ENCODE measurements at regions not wholly inside any gene's neighbourhood (a gene's known extent, or its start where the extent isn't known, plus 50 kb on each side); places are given as distances from the start of the nearest gene placed in this dataset.
"Not testable (repeated sequence)": the region's sequence is repeated elsewhere in the genome, so short reads cannot be mapped to it uniquely, and the experiment has no call there.

DNA sequence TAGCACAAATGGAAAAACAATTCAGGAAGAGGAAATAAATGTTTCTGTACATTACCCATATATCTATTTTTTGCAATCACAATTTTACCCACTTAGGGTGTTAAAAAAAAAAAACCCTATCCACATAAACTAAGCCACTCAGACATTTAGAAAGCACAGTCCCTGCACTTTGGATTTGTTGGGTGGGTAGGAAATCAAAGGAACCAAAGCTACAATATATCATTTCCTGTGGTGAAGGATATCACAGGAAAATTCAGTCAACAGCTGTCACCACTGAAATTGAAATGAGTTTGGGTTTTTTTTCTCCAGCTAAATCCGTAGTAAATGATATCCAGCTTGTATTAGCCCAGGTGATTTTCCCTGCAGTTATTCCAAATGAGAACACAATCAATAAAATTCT is 2392.4 kb downstream of the EPHA3 start:
- ATAC-seq; H3K9me3 ChIP-seq; H3K4me1 ChIP-seq; H3K4me3 ChIP-seq; H3K36me3 ChIP-seq; H3K27ac ChIP-seq; H3K27me3 ChIP-seq; intact Hi-C loops (cut with DNase I); DNase-seq: not testable (repeated sequence)

- intact Hi-C loops (cut with DNase I); H3K36me3 ChIP-seq; H3K9me3 ChIP-seq; H3K4me3 ChIP-seq; DNase-seq; H3K27ac ChIP-seq; H3K27me3 ChIP-seq; ATAC-seq; H3K4me1 ChIP-seq: not testable (repeated sequence)
Measured at GRCh38 chr3:91504874-91505273, 2397.5 kb downstream of the EPHA3 start.

Measured in left lung (tissue), 4 donors.